ENCODE measurements at regions not wholly inside any gene's neighbourhood (a gene's known extent, or its start where the extent isn't known, plus 50 kb on each side); places are given as distances from the start of the nearest gene placed in this dataset.

- ChIA-PET CTCF (interaction anchor here (1.3 to 3.2 kb wide), 3 partner anchors 14 to 134 kb away, joined by 4 to 19 read pairs (median 7); no protein-coding TSS in a partner anchor), POLR2A (interaction anchor here (1.1 kb wide), 1 partner anchor 80 kb away, joined by 3 read pairs; no protein-coding TSS in a partner anchor), RAD21 (ENCODE audit: unreplicated experiment) (interaction anchor here (0.7 to 1.6 kb wide), 2 partner anchors 14 to 93 kb away, joined by 3 read pairs; no protein-coding TSS in a partner anchor), SMC1A (ENCODE audit: uncharacterized antibody, unreplicated experiment) (interaction anchor here (1.1 to 1.5 kb wide), 4 partner anchors 9 to 81 kb away, joined by 3 read pairs; no protein-coding TSS in a partner anchor)
- FAIRE-seq (no peak), DNase-seq (ENCODE audit: low read depth, low spot score) (no peak), ATAC-seq (no peak; the same call in 2 of the 3 replicates)
- no TSS peak for BruUV-seq (replicated peaks)
- 95% methylated on average over 3 of the region's 3 CpGs for WGBS (ENCODE audit: insufficient coverage, insufficient replicate concordance, low lambda C conversion rate, missing lambda C conversion rate)
- no peak overlapping the region; the same call in 1 of the 2 replicates for H3K4me2 ChIP-seq (ENCODE audit: control insufficient read depth, insufficient read depth)
- H3K79me2 ChIP-seq (ENCODE audit: control insufficient read depth, insufficient read depth, low read length): no peaks in the 10 kb centered on the region
- in situ Hi-C loops (cut with MboI) (no loop called here), intact Hi-C loops (cut with micrococcal nuclease; ENCODE audit: unreplicated experiment) (no loop called here)
- H2AFZ ChIP-seq (ENCODE audit: control insufficient read depth, low read depth, low read length): no peak overlapping the region
- H3K27me3 ChIP-seq (replicated peaks in 1 of 2; ENCODE audit: control insufficient read depth in 2 of 2, insufficient read depth in 2 of 2, low read length in 1 of 2): no peaks in the 10 kb centered on the region
- no peak overlapping the region for H3K4me3 ChIP-seq
- H3K9me3 ChIP-seq (replicated peaks; ENCODE audit: control insufficient read depth, insufficient read depth, low read length): no peaks in the 10 kb centered on the region
- H3K4me1 ChIP-seq (ENCODE audit: control insufficient read depth, insufficient read depth, low read length): peaks cover 33% of the 10 kb centered on the region
- no peaks in the 10 kb centered on the region for H3K36me3 ChIP-seq (ENCODE audit: control insufficient read depth in 2 of 2, insufficient read depth in 2 of 2, low read length in 1 of 2)
- peak overlapping the region; percentile 39 for H3K27ac ChIP-seq (ENCODE audit: control insufficient read depth, insufficient read depth)
- no peaks in the 10 kb centered on the region for H4K20me1 ChIP-seq (ENCODE audit: control insufficient read depth, insufficient read depth)
- TF ChIP-seq TARDBP (IDR thresholded peaks at IDR 0.05; ENCODE audit: borderline replicate concordance) (no peak), TBL1XR1 (IDR thresholded peaks at IDR 0.05; ENCODE audit: low read depth, low read length) (no peak), RCOR1 (conservative IDR thresholded peaks at IDR 0.05; ENCODE audit: low read depth, low read length) (no peak), ZNF24 (IDR thresholded peaks at IDR 0.05) (no peak), NR2C2 (IDR thresholded peaks at IDR 0.05; ENCODE audit: borderline replicate concordance, control insufficient read depth, insufficient read length, low read depth) (no peak), TCF3 (IDR thresholded peaks at IDR 0.05; ENCODE audit: borderline replicate concordance, insufficient read depth, low read depth, low read length) (no peak), EZH2 (IDR thresholded peaks at IDR 0.05; ENCODE audit: borderline replicate concordance, control insufficient read depth, low read depth, low read length) (no peak), NFIC (IDR thresholded peaks at IDR 0.05; ENCODE audit: low read depth, low read length) (no peak), SP1 (IDR thresholded peaks at IDR 0.05; ENCODE audit: low read depth, low read length) (no peak), USF2 (IDR thresholded peaks at IDR 0.05; ENCODE audit: borderline replicate concordance, low read depth, low read length) (no peak), BACH1 (IDR thresholded peaks at IDR 0.05; ENCODE audit: borderline replicate concordance) (no peak), NFXL1 (IDR thresholded peaks at IDR 0.05; ENCODE audit: borderline replicate concordance) (no peak), ZNF384 (IDR thresholded peaks at IDR 0.05; ENCODE audit: borderline replicate concordance, low read depth, low read length) (no peak), LARP7 (IDR thresholded peaks at IDR 0.05) (no peak), MXI1 (IDR thresholded peaks at IDR 0.05; ENCODE audit: low read depth, low read length) (no peak), BCL11A (IDR thresholded peaks at IDR 0.05; ENCODE audit: low read depth, low read length) (no peak), ATF3 (IDR thresholded peaks at IDR 0.05; ENCODE audit: borderline replicate concordance, extremely low read depth, low read depth, low read length) (no peak), SIN3A (IDR thresholded peaks at IDR 0.05; ENCODE audit: low read depth, low read length) (no peak)
- H3K9ac ChIP-seq (ENCODE audit: control insufficient read depth, insufficient read depth, low read length): no peak overlapping the region
These were observed 181.8 kb downstream of the CSNK2A3 start for GRCh38 chr11:11171285-11171684.
